ENCODE measurements at regions not wholly inside any gene's neighbourhood (a gene's known extent, or its start where the extent isn't known, plus 50 kb on each side); places are given as distances from the start of the nearest gene placed in this dataset.
"Not testable (repeated sequence)": the region's sequence is repeated elsewhere in the genome, so short reads cannot be mapped to it uniquely, and the experiment has no call there.

DNA sequence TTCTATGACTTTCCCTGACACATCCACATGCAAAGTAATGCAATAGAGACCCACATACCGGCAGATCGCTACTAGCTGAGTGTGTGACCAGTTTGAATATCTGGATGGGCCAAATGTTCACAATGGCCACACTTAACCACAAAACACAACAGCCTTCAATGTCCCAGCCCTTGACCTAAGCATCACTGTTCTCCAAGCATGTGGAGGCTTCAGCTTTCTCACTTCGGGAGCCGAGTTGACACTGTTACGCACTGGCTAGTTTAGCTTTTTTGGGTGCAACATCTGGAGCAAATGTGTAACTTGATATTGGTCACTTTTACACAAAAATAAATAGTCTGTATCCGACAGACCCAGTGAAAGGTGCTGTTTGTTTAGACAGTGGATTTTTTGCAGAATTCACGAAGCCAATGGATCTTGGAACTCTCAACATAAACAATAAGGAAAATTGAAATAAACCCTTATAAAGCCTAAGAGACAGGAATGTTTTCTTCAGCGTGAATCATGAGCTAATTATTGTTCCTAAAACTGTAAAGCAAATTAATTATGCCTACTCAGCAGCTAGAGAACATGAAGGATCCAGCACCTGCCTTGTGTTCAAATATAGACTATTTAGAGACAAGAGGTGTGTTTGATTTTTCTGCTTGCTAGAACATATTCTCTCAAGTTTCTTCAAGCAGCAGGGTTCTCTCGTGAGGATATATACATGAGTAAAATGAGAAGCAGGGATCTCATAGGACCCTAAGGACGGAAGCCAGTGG, 117.6 kb upstream of the JCAD start:
- DNase-seq (ENCODE audit: insufficient read length, low spot score) (no peak), FAIRE-seq (no peak)
- no peak for TF ChIP-seq SPI1 (IDR thresholded peaks at IDR 0.05; ENCODE audit: low read depth, low read length)

- no peak for FAIRE-seq
- TF ChIP-seq PAX5 (IDR thresholded peaks at IDR 0.05; ENCODE audit: insufficient read depth, low read length, severe bottlenecking) = no peak
- TF ChIP-seq POU2F2 (IDR thresholded peaks at IDR 0.05; ENCODE audit: low read depth, low read length) = no peak
- TF ChIP-seq POLR2A (IDR thresholded peaks at IDR 0.05; ENCODE audit: low read depth, low read length) = no peak
- no peak for TF ChIP-seq POLR2AphosphoS5 (IDR thresholded peaks at IDR 0.05; ENCODE audit: low read depth, low read length)
- TF ChIP-seq TAF1 (IDR thresholded peaks at IDR 0.05; ENCODE audit: low read depth, low read length) = no peak
- no peak for TF ChIP-seq SPI1 (IDR thresholded peaks at IDR 0.05; ENCODE audit: low read depth, low read length)
- DNase-seq (ENCODE audit: insufficient read length, low spot score) = no peak
These were observed 116.8 kb upstream of the JCAD start for GRCh38 chr10:30176182-30176581.

- DNase-seq (ENCODE audit: insufficient read length, low spot score) = no peak
- FAIRE-seq = no peak
- no peak for TF ChIP-seq POLR2AphosphoS5 (IDR thresholded peaks at IDR 0.05; ENCODE audit: low read depth, low read length)
- TF ChIP-seq SPI1 (IDR thresholded peaks at IDR 0.05; ENCODE audit: low read depth, low read length) = no peak
- TF ChIP-seq TAF1 (IDR thresholded peaks at IDR 0.05; ENCODE audit: low read depth, low read length) = no peak
- no peak for TF ChIP-seq PAX5 (IDR thresholded peaks at IDR 0.05; ENCODE audit: insufficient read depth, low read length, severe bottlenecking)
- no peak for TF ChIP-seq POLR2A (IDR thresholded peaks at IDR 0.05; ENCODE audit: low read depth, low read length)
- no peak for TF ChIP-seq POU2F2 (IDR thresholded peaks at IDR 0.05; ENCODE audit: low read depth, low read length)
These were observed 113.3 kb upstream of the JCAD start for GRCh38 chr10:30172673-30173072.

GRCh38 chr10:30172091-30172490, 112.7 kb upstream of the JCAD start:
- TF ChIP-seq SPI1 (IDR thresholded peaks at IDR 0.05; ENCODE audit: low read depth, low read length) = no peak
- FAIRE-seq = no peak
- no peak for DNase-seq (ENCODE audit: insufficient read length, low spot score)

GRCh38 chr10:30171601-30172000, 112.2 kb upstream of the JCAD start:
- FAIRE-seq (no peak), DNase-seq (ENCODE audit: insufficient read length, low spot score) (no peak)
- no peak for TF ChIP-seq TAF1 (IDR thresholded peaks at IDR 0.05; ENCODE audit: low read depth, low read length)
- TF ChIP-seq POLR2AphosphoS5 (IDR thresholded peaks at IDR 0.05; ENCODE audit: low read depth, low read length) = no peak
- no peak for TF ChIP-seq POU2F2 (IDR thresholded peaks at IDR 0.05; ENCODE audit: low read depth, low read length)
- no peak for TF ChIP-seq SPI1 (IDR thresholded peaks at IDR 0.05; ENCODE audit: low read depth, low read length)
- TF ChIP-seq POLR2A (IDR thresholded peaks at IDR 0.05; ENCODE audit: low read depth, low read length) = no peak
- no peak for TF ChIP-seq PAX5 (IDR thresholded peaks at IDR 0.05; ENCODE audit: insufficient read depth, low read length, severe bottlenecking)

- FAIRE-seq (no peak), DNase-seq (ENCODE audit: insufficient read length, low spot score) (no peak)
- no peak for TF ChIP-seq POLR2A (IDR thresholded peaks at IDR 0.05; ENCODE audit: low read depth, low read length)
- no peak for TF ChIP-seq POLR2AphosphoS5 (IDR thresholded peaks at IDR 0.05; ENCODE audit: low read depth, low read length)
- no peak for TF ChIP-seq TAF1 (IDR thresholded peaks at IDR 0.05; ENCODE audit: low read depth, low read length)
- no peak for TF ChIP-seq SPI1 (IDR thresholded peaks at IDR 0.05; ENCODE audit: low read depth, low read length)
These were observed 111.4 kb upstream of the JCAD start for GRCh38 chr10:30170814-30171213.

DNA sequence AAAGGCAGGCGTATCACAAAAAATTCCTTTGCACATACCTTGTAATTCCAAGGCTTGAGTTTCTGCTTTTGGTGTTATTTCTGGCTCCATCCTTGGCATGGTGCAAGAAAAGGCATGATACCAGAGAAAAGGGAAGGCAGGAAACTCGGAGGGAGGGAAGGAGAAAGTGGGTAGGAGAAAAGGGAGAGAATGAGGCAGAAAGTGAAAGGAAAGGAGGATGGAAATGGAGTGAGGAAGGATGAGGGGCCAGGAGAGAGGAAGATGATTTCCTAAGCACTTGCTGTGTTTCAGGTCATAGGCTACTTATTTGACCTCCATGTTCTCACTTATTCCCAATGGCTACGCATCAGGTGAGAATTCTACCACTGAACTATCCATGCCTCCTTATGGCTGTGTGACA, 110.8 kb upstream of the JCAD start:
- DNase-seq (ENCODE audit: insufficient read length, low spot score) (no peak), FAIRE-seq (no peak)
- TF ChIP-seq SPI1 (IDR thresholded peaks at IDR 0.05; ENCODE audit: low read depth, low read length) = no peak
- TF ChIP-seq TAF1 (IDR thresholded peaks at IDR 0.05; ENCODE audit: low read depth, low read length) = no peak
- TF ChIP-seq POLR2A (IDR thresholded peaks at IDR 0.05; ENCODE audit: low read depth, low read length) = no peak
- TF ChIP-seq POLR2AphosphoS5 (IDR thresholded peaks at IDR 0.05; ENCODE audit: low read depth, low read length) = no peak
- no peak for TF ChIP-seq PAX5 (IDR thresholded peaks at IDR 0.05; ENCODE audit: insufficient read depth, low read length, severe bottlenecking)
- no peak for TF ChIP-seq POU2F2 (IDR thresholded peaks at IDR 0.05; ENCODE audit: low read depth, low read length)

DNA sequence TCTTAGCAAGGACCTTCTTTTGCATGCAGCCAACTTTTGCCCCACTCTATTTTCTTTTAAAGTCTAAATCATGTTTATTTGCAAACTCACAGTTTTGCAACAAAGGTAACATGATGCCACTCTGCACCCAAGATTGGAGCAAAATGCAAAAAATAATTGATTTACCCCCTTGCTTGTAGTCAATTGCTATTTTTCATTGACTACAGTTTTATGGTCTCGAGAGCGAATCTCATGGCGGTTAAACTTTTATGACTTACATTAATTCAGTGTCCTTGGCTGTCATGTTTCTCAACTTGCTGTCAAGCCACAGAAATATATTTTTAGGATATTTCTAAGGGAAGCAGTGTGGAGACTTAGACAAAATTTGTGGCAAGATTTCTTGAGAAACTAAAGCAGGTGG, 110.0 kb upstream of the JCAD start:
- FAIRE-seq = no peak
- no peak for DNase-seq (ENCODE audit: insufficient read length, low spot score)
- no peak for TF ChIP-seq SPI1 (IDR thresholded peaks at IDR 0.05; ENCODE audit: low read depth, low read length)
- TF ChIP-seq PAX5 (IDR thresholded peaks at IDR 0.05; ENCODE audit: insufficient read depth, low read length, severe bottlenecking) = no peak
- TF ChIP-seq POLR2A (IDR thresholded peaks at IDR 0.05; ENCODE audit: low read depth, low read length) = no peak
- no peak for TF ChIP-seq POLR2AphosphoS5 (IDR thresholded peaks at IDR 0.05; ENCODE audit: low read depth, low read length)
- no peak for TF ChIP-seq POU2F2 (IDR thresholded peaks at IDR 0.05; ENCODE audit: low read depth, low read length)
- no peak for TF ChIP-seq TAF1 (IDR thresholded peaks at IDR 0.05; ENCODE audit: low read depth, low read length)

DNA sequence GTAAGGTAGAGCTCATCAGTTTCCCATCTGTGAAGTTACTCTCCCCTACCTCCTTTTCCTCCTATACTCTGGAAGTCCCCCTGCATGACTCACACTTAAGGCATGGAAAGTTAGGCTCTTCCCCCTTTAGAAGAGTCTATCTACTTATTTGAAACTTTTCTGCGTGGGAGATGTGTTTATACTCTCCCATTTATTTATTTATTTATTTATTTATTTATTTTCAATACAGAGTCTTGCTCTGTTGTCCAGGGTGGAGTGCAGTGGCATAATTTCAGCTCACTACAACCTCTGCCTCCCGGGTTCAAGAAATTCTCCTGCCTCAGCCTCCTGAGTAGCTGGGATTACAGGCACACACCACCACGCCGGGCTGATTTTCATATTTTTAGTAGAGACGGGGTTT, 107.5 kb upstream of the JCAD start:
- DNase-seq (ENCODE audit: insufficient read length, low spot score) (no peak), FAIRE-seq (no peak)
- no peak for TF ChIP-seq PAX5 (IDR thresholded peaks at IDR 0.05; ENCODE audit: insufficient read depth, low read length, severe bottlenecking)
- no peak for TF ChIP-seq SPI1 (IDR thresholded peaks at IDR 0.05; ENCODE audit: low read depth, low read length)
- TF ChIP-seq POLR2A (IDR thresholded peaks at IDR 0.05; ENCODE audit: low read depth, low read length) = no peak
- no peak for TF ChIP-seq TAF1 (IDR thresholded peaks at IDR 0.05; ENCODE audit: low read depth, low read length)
- no peak for TF ChIP-seq POLR2AphosphoS5 (IDR thresholded peaks at IDR 0.05; ENCODE audit: low read depth, low read length)
- TF ChIP-seq POU2F2 (IDR thresholded peaks at IDR 0.05; ENCODE audit: low read depth, low read length) = no peak

- DNase-seq (ENCODE audit: insufficient read length, low spot score); FAIRE-seq: not testable (repeated sequence)
These were observed 104.0 kb upstream of the JCAD start for GRCh38 chr10:30163410-30163809.

DNA sequence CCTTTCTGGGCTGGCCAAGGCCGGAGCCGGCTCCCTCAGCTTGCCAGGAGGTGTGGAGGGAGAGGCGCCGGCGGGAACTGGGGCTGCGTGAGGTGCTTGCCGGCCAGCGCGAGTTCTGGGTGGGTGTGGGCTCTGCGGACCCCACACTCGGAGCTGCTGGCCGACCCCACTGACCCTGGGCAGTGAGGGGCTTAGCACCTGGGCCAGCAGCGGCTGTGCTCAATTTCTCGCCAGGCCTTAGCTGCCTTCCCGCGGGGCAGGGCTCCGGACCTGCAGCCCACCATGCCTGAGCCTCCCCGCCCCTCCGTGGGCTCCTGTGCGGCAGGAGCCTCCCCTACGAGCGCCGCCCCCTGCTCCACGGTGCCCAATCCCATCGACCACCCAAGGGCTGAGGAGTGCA, 103.4 kb upstream of the JCAD start:
- FAIRE-seq; DNase-seq (ENCODE audit: insufficient read length, low spot score): not testable (repeated sequence)

Measured in GM12891 (cell line).